ENCODE measurements at regions not wholly inside any gene's neighbourhood (a gene's known extent, or its start where the extent isn't known, plus 50 kb on each side); places are given as distances from the start of the nearest gene placed in this dataset.
A peak's percentile ranks its signal among the peaks of the same experiment; 100 is the strongest.

DNA sequence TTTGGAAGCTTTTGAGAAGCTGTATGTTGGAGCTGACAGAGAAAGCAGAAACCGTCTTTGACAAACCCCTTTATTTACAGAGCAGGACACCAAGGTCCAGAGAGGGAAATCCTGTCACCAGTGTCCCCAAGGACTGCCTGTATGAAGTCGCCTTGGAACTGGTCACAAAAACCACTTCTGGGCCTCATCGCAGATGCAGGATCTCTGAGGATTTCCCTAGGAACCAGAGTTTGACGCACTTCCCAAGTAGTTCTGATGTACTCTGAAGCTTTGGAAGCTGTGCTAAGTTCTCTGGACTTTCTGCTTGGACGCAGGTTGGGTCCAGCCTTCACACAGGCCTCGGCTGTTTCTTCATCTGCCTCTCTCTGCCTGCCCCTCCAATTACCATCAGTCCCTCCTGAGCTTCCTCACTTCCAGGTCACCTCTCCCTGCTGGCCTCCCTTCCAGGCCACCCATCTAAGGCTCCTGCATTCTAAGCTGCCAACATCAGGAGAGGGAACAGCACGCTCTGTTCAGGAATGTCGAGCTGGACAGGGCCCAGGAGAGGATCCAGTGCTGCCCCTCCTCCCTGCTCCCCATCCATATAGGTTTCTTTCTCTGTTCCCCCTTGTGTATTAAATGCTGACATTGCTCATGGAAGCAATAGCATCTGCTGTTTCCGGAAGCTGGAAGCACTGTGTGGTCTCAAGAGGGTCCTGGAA is 270.8 kb downstream of the OPA1 start:
- intact Hi-C loops (cut with micrococcal nuclease): no loop called here
- DNase-seq (peak; percentile 73), ATAC-seq (peak; percentile 92)

DNA sequence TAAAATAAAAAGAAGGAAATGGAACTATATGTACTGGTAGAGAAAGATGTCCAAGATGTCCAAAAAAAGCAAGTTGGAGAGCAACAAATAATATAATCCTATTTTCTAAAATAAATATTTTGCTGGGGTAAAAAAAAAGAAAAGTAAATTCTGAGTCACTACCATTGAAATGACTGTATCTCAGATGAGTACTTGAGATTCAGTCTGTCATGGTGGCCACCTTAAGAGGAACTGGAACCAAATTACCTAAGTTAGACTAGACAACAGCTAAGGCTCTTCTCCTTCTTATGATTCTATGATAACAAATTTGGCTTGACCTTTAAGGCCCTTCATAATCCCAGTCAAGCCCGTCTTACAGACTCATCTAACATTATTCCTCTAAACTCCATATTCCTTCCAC is 270.6 kb upstream of the HES1 start:
- DNase-seq (no peak), ATAC-seq (no peak)
- intact Hi-C loops (cut with micrococcal nuclease): no loop called here

GRCh38 chr3:193865896-193866480 is 270.0 kb upstream of the HES1 start:
- DNase-seq (no peak), ATAC-seq (no peak)
- intact Hi-C loops (cut with micrococcal nuclease): no loop called here

GRCh38 chr3:193868590-193868989 is 267.4 kb upstream of the HES1 start:
- DNase-seq (no peak), ATAC-seq (no peak)
- intact Hi-C loops (cut with micrococcal nuclease): no loop called here

GRCh38 chr3:193869221-193870201 is 266.4 kb upstream of the HES1 start:
- intact Hi-C loops (cut with micrococcal nuclease): no loop called here
- DNase-seq (peak; percentile 70), ATAC-seq (peak; percentile 82)

DNA sequence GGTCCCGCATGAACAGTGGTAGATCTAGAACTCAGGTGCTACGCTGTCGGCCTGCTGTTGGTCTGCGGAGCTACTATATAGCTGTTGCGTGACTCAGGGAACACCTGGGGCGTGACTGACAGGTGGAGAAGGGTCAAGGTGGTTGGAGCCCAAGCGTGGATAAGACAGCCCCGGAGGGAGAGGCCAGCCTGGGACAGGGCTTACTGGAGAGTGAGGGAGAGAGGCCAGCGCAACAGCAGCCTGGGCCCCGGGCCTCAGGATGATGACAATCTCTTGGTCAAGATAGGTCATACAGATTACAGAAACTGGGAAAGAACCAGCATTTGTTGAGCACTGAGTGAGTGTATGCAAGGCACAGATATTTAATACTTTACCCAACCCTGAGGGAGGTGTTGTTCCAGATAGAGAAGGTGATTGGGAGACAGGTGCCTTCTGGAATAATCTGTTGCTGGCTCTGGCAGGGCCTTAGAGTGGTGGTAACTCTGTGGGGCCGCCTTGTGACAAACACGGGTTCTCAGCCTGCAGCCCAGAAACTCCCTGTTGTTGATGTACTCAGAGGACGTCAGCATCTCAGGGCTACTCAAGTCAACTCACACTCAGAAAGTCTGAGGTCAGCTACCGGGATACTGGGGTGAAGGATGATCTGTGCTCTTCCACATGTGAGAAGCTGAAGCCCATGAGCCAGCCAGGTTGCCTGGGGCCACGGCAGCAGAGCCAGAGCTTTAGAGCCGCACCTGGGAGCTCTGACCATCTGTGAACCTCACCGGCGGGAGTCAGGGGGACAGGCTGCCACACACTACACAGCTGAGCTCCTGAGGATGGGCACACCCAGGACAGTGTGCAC is 265.4 kb upstream of the HES1 start:
- ATAC-seq (no peak), DNase-seq (no peak)
- intact Hi-C loops (cut with micrococcal nuclease): no loop called here

GRCh38 chr3:193871220-193871485 is 264.8 kb upstream of the HES1 start:
- DNase-seq (no peak), ATAC-seq (no peak)
- intact Hi-C loops (cut with micrococcal nuclease): no loop called here

DNA sequence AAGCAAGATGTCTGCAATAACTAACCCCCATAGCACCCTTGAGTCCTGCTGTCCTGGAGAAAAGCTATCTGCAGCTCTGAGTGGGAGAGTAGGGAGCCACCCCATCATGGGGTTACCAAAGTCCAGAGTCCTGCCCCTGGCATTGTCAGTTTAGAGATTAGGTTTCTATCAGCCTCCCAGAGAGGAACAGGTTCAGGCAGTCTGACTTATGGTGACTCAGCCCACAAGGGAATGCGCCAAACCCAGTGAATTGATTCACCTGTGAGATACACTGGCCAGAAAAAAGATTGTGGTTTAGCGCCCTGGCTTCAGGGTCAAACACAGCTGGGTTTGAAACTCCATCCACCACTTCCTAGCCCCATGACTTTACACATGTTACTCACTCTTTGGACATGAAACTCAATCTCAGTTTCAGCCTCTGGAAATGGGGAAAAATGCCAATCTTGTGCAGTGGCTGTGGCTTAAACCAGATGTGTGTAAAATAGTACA is 263.6 kb upstream of the HES1 start:
- peak; percentile 20 for ATAC-seq
- intact Hi-C loops (cut with micrococcal nuclease): no loop called here

DNA sequence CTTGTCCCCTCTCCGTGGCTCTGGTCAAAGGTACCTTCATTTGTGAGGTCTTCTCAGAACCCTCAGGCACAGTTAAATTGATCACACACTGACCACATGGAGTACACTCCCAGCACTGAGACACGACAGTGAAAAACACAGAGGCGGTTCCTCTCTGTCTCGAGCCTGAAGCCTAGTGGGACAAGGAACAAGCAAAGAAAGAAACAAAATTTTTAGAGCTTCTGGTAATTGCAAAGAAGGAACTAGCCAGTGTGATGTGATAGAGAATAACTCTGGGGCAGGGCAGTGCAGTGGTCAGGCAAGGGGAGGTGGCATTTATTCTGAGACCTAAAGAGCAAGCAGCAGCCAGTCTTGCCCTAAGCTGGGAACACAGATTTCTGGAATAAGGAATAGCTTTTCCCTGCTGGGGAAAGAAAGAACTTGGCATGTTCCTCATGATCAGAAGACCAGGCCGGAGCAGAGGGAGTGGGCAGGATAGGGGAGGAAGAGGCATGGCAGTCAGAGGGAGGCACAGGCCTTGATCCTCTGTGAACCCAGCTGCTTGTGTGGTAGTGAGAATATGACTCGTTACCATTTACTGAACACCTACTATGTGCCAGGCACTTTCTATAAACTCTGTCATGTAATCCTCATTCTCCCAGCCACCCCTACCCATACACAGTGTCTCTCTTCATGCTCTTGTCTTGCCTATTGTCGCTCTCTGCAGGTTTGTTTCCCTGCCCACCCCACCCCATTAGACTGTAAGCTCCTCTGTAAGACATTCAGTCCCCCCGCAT is 262.3 kb upstream of the HES1 start:
- ATAC-seq (no peak), DNase-seq (no peak)
- intact Hi-C loops (cut with micrococcal nuclease): no loop called here

More for the DNA sequence above, 263.6 kb upstream of the HES1 start:
- no peak for DNase-seq

DNA sequence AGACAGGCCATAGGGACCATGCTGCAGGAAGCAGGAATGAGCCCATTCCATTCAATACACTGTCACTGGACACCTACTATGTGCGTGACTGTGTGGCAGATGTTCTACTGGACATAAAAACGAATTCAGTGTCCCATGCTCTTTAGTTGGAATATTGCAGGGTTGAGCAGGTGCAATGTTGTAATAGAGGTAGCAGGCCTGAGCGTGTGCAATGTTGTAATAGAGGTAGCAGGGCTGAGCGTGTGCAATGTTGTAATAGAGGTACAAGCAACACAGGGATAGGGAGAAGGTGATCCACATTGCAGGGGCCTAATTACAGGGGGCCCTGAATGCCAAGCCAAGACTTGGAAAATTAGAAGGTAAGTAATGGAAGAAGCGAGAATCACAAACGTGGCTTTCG is 261.4 kb upstream of the HES1 start:
- intact Hi-C loops (cut with micrococcal nuclease): no loop called here
- no peak for DNase-seq
- no peak for ATAC-seq

GRCh38 chr3:193874997-193875593 is 260.9 kb upstream of the HES1 start:
- no peak for DNase-seq
- ATAC-seq: no peak
- intact Hi-C loops (cut with micrococcal nuclease): no loop called here

GRCh38 chr3:193875601-193876321 is 260.2 kb upstream of the HES1 start:
- intact Hi-C loops (cut with micrococcal nuclease): no loop called here
- no peak for DNase-seq
- ATAC-seq: no peak

DNA sequence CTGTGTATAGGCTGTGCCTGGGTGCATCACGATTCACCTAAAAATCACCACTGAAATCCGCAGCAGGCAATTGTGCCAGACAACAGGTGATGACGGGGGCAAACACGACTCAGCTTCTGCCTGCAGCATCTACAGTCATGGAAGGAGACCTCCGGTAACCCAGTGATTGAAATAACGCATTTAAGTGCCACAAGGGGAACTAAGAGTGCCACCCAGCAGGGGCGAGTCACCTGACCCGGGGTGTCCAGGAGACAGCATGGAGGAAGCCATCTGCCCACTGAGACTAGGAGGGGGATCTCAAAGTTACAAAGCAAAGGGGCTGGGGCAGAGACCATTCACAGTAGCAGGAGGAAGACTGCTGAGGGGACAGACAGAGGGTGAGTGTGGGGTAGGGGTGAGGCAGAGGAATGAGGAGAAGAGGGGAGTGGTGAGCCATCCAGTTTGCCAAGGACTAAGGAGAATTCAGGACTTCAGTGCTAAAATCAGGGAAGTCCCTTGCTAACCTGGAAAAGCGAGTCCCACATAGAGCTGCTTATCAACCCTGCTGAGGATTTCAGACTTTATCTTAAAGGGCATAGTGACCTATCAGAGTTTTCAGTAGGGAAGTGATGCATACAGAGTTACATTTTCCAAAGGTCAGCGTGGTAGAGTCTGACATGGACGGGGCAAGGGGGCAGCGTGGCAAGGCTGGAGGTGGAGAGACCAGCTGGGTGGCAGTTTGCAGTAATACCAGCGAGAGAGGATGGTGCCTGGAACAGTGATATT is 256.7 kb upstream of the HES1 start:
- intact Hi-C loops (cut with micrococcal nuclease): no loop called here
- DNase-seq (no peak), ATAC-seq (no peak)

GRCh38 chr3:193879864-193880242 is 256.1 kb upstream of the HES1 start:
- ATAC-seq (no peak), DNase-seq (no peak)
- intact Hi-C loops (cut with micrococcal nuclease): no loop called here

DNA sequence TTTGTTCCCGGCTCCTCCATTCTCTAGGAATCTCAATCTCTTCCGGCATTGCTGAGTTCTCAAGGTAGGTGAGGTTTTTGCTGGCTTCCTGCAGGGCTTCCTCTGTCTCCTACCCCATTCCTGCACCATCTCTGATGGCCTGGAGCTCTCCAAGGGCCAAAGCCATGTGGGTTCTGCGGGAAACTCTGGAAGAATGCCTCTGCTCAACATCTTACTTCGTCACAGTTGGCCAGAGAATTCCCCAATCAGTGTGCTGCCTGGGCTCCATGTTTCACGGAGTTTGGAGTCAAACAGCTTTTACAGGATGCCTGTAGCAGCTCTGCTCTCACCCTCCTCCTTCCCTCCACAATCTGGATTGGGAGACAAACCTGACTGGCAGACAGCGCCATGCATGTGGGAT is 253.9 kb upstream of the HES1 start:
- DNase-seq: no peak
- ATAC-seq: no peak
- intact Hi-C loops (cut with micrococcal nuclease): no loop called here

DNA sequence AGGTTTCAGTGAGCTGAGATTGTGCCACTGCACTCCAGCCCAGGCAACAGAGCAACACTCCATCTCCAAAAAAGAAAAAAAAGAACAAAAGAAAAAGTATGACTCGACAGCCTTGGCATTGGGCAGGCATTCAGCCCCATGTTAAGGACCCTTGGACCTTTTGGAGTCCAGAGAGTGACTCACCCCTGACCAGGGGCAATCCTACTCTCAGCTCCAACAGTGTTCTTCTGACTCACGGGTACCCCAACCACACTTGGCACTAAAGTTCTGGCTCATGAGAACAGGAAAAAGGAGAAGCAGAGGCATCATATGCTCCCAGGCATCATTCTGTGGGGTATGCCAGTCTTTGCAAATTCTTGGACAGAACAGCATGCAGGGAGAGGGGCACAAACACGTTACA is 252.4 kb upstream of the HES1 start:
- intact Hi-C loops (cut with micrococcal nuclease): no loop called here
- no peak for DNase-seq
- no peak for ATAC-seq

DNA sequence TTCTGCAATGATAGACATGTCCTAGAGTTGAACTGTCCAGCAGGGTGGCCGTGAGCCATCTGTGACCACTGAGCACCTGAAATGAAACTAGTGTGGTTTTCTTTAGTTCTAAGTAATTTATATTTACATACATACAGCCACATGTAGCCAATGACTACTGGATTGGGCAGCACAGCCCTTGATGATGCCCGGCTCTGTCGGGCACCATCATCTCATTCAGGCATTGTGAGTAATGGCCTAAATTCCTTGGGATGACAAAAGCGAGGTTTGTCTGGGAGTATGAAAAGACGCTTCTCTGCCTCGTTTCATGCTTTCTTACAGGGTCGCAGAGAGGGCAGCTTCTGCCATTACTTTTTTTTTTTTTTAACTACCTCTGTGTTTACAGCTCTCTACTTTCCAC is 251.9 kb upstream of the HES1 start:
- ATAC-seq (no peak), DNase-seq (no peak)
- intact Hi-C loops (cut with micrococcal nuclease): no loop called here
